ENCODE measurements at regions not wholly inside any gene's neighbourhood (a gene's known extent, or its start where the extent isn't known, plus 50 kb on each side); places are given as distances from the start of the nearest gene placed in this dataset.
"Not testable (repeated sequence)": the region's sequence is repeated elsewhere in the genome, so short reads cannot be mapped to it uniquely, and the experiment has no call there.

DNA sequence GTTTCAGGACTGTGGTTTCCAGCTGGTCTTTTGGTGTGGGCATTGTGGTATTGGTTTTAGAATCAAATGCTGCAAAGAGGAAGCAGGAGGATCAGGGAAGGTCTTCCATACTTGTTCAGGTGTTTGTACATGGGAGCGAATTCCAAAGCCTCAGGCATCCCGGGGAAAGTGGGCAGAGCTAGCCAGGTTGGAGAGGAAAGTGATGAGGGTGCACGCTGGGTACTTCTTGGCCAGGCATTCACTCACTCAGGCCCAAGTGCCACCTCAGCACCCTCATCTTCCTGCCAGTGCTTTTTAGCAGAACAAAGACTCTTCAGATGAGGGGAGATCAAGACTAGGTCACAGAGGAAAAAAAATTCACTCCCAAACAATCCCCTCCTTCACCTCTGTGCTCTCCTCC lies 241.1 kb upstream of the TBX18 start:
- no peak for DNase-seq

DNA sequence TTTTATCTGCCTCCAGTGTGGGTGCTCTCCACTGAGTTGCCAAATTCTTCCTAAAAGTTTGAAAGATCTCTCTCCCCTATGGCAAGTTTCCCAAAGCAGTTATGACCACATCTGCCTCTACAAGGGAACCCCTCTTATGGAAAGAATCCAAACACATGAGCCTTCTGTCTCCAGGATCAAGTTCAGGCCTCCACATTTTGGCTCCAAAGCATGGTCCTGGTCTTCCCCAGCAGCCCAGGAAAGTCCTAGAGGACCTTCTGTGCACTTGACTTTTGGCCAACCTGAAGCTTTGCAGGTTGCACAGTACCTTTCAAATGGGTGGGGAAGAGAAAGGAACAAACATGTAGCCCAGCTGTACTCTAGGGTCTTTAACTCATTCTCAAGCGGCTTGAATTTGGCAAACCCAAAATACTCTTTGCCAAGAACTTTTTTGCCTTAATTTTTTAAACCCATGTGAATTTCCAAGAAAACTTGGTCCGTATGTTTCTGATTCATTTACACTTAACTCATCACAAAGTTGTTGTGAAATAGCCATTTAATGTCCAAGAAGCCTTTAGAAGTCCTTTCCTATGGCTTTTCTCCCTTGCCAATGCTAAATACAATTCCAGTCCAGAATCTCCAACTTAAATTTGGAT lies 240.1 kb upstream of the TBX18 start:
- peak; percentile 35 for DNase-seq

DNA sequence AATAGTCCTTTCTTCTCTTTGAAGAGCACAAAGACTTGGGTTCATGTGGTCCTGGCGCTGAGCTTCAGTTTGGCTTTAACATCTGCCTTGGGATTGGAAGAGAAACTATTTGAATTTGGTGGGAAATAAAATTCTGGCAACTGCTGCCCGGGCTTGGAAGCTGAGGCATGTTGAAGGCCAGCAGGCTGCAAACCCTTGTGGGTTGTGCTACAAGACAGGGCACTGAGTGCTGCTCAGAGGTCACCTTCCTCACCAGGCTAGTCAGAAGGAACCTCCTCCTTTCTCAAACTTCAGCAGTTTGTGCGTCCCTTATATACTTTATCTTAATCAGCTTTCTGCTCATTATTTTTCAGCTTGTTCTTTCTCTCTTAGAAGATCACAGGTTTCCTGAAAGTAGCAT lies 238.4 kb upstream of the TBX18 start:
- DNase-seq: no peak

DNA sequence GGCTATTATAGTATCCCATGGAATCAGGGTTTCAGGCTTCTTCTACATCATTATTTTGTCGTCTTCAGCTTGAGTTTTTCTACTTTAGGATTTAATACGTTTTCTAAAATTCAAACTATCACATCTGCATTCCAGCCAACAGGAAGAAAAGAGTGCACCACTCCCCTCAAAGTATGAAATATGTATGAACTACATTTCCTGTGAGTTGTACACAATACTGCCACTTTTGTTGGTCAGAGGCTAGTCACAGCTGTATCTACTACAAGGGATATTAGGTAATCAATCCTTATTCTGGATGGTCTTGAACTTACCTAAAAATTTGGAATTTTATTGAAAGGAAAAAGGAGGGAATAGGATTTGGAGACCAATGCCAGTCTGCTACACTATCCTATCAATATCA lies 235.6 kb upstream of the TBX18 start:
- no peak for DNase-seq

DNA sequence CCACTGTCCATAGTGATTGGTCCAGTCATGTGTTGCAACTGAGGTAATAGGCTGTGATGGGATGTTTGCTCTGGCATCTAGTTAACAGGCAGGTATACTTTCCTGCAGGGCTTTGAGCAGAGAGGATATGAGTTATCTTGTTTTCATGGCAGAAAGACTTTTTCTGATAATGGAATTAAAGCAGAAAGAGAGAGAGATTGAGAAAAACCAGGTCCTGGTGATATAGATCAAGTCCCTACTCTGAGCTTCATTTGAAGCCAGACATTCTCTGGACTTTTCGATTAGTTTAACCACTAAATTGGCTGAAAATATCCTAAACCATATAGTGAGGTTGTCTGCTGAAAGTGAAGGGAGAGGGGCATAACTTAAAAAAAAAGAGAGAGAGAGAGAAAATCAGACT lies 233.8 kb upstream of the TBX18 start:
- no peak for DNase-seq

DNA sequence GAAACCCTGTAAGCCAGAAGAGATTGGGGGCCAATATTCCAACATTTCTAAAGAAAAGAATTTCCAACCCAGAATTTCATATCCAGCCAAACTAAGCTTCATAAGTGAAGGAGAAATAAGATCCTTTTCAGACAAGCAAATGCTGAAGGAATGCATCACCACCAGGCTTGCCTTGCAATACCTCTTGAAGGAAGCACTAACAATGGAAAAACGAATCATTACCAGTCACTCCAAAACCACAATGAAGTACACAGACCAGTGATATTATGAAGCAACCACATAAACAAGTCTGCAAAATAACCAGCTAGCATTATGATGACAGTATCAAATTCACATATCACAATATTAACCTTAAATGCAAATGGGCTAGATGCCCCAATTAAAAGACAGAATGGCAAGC lies 224.4 kb upstream of the TBX18 start:
- not testable (repeated sequence) for DNase-seq

DNA sequence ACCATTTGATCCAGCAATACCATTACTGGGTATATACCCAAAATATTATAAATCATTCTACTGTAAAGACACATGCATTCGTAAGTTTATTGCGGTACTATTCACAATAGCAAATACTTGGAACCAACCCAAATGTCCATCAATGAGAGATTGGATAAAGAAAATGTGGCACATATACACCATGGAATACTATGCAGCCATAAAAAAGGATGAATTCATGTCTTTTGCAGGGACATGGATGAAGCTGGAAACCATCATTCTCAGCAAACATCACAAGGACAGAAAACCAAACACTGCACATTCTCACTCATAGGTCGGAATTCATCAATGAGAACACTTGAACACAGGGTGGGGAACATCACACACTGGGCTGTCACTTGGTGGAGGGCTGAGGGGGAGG lies 221.1 kb upstream of the TBX18 start:
- not testable (repeated sequence) for DNase-seq

DNA sequence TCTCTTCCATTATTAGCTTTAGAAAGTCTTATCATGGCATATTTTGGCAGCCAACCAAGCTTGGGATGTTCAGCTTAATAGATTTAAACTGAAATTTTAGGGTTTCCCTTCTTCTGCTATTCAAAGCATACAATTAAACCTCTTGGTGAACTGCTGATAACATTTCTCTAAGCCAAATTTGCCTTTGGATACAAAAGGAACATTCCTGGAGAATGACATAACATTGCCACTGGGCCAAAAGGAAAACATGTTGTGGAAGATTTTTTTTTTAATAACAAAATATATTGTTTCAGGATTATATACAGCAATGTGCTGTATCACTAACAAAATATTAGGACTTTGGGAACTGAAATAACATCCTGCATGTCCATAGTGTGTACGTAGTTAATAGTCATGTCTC lies 215.1 kb upstream of the TBX18 start:
- DNase-seq: peak; percentile 35

DNA sequence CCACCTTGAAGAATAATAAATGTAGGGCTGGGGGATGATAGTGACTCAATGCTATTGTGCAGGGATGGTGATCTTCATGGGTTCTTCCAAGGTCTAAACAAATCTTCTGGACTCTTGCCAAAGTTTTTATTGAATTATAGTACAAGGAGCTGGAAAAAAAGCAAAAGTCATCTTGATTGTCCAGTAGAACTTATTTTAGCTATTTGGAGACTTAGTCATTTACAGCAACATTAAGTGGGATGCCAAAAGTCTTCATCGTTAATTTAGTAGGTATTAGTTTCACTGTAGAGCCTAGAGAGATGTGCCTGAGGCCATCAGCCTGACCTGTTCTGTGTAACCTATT lies 212.9 kb upstream of the TBX18 start:
- DNase-seq: peak; percentile 46

DNA sequence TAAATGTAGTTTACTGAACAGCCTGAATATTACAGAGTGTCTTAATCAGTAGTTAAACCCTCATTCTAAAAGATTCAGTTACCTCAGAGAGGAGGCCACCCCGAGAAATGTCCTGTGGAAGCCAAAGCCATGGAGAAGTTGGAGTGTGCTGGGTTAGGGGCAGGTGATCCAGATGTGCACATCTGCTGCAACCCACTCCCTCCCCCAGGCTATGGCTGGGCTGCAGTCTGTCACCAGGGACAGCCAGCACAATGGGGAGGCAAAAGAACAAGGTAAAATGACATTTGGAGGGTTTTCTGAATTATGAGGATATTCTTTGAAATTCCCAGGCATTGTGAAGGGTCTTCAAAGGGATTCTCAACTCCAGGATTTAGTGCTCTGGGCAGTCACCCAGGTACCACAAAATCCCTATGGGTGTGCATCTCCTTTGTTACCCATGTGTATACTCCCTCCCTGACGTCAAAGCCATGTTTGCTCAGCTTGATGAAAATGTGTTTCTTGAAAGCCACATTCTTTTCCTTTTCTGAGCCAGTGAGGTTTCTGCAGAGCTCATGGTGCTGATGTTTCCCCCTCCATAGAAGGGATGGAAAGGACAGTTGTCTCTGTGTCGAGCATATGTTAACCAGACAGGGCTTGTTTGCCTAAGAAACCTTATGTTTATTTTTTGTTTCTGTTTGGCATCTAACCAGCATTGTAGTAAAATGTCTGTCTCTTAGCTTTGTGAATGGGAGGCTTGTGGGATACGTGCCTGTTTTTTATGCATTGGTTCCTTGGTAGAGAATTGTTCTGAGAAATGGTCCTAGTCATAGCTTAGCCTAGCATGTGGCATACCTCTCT lies 212.3 kb upstream of the TBX18 start:
- DNase-seq: peak; percentile 76

DNA sequence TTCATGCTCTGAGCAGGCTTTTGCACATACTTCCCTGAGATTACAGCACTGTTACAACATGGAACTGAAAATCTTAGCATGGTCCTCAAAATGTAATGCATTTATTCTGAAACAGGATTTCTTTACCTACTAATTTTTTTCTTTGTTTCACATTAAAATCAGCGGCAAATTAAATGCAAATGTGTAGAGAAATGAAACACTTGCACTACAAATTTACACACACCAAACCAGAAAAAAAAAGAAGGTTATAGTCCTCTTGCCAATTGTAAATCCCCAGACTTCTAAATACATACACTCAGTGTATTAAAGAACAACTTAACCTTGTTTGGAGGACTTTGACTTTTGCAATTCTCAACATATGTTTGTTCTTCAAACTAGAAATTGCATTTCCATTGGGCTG lies 210.9 kb upstream of the TBX18 start:
- DNase-seq: no peak

DNA sequence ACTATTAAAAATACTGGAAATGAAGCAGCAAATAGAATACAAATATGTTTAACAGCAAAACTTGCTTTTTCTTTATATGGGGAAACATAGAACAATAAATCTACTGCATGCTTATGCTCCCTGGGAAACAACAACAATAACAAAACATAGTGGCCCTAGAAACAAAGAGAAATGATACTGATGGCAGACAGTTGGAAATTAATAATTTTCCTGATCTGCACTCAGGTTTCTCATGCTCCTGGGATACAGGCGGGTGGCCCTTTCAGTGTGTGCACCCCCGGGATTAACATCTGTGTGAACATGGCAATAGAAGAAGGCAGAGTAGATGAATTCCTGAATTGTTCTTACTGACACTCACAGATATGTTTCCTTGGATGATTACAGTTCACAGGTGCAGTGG lies 209.2 kb upstream of the TBX18 start:
- no peak for DNase-seq

DNA sequence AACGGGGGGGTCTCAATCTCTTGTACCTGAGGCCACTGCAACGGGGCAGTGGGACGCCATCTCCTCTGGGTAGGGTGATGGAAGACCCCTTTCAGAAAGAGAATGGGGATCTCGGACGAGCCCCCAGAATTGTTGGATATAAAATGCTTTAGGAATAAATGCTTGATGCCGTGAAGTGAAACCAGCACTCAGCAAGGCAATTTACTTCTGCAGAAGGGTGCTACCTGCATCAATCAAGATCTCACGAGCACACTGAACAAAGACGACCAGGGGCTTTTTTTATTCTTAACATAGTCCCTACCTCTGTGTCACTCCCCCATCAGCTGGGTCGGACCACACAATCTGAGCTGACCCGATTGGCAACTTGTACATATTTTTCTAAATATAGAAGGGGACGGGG lies 203.6 kb upstream of the TBX18 start:
- DNase-seq: no peak

DNA sequence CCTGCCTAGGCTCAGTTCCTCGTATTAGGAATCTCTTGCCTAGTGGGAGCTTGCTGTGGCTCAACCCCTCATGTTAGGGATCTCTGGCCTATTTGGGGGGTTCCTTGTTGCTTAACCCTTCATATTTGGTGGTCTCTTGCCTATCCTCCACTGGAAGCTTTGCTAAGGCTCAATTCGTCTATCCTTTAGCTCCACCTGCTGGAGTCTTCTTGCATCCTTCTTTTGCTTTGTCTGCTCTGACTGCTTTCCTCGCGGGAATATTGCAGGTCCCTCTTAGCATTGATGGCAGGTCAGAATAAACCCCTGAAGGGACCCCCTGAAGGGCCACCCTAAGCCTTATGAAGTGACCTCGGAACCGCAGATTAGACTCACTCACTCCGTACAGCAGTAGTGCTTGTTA lies 203.0 kb upstream of the TBX18 start:
- peak; percentile 48 for DNase-seq

DNA sequence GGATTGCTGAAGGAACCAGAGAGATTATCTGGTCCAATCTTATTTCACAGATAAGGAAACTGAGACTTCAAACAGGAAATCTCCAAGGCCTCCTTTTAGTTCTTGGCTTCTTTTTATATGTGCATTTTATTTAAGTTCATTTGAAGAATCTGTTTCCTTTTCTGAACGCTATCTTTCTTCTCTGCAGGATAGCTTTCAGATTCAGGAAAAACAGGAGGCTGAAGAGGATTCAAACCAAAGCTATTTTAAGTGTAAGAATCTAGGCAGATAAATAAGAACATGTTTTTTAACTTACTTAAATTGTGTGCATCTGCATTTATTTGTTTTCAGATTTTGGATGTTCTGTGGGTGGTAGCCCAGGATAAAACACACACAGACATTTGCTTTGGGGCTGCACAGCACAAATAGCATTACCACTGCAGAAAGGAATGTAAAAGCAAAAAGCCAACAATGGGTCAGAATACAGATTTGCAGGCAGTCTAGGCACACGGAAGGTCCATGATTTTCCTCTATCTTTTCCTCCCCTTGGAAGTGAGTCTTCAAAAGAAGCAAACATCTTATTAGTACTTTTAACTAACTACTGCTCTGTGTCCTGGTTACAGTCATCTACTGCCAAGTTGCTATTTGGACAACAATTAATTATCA lies 188.8 kb upstream of the TBX18 start:
- DNase-seq: no peak

DNA sequence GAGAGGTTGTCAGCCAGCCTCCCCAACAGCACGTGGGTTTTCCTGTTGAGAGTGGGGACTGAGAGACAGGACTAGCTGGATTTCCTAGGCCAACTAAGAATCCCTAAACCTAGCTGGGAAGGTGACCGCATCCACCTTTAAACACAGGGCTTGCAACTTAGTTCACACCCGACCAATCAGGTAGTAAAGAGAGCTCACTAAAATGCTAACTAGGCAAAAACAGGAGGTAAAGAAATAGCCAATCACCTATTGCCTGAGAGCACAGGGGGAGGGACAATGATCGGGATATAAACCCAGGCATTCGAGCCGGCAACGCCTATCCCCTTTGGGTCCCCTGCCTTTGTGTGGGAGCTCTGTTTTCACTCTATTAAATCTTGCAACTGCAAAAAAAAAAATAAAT lies 180.5 kb upstream of the TBX18 start:
- not testable (repeated sequence) for DNase-seq

DNA sequence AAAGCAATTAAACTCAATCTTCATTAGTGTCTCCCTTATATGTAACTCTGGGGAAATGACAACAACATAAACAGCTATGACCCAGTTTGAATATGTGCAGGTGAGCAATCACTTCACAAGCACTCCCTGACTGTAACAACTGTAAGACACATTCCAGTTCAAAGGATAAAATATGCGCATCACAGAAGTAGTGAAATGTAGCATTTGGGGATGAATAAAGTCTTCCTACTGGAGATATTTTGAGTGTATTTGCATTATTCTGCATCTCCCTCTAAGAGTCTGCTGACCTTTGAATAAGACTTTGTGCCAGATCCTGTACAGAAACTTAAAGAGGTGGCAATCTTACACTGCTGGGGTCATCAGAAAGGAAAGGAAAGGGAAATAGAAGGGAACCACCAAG lies 179.5 kb upstream of the TBX18 start:
- no peak for DNase-seq

DNA sequence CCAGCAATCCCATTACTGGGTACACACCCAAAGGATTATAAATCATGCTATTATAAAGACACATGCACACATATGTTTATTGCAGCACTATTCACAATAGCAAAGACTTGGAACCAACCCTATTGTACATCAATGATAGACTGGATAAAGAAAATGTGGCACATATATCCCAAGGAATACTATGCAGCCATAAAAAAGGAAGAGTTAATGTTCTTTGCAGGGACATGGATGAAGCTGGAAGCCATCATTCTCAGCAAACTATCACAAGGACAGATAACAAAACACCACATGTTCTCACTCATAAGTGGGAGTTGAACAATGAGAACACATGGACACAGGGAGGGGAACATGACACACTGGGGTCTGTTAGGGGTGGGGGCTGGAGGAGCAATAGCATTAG lies 177.2 kb upstream of the TBX18 start:
- DNase-seq: not testable (repeated sequence)

DNA sequence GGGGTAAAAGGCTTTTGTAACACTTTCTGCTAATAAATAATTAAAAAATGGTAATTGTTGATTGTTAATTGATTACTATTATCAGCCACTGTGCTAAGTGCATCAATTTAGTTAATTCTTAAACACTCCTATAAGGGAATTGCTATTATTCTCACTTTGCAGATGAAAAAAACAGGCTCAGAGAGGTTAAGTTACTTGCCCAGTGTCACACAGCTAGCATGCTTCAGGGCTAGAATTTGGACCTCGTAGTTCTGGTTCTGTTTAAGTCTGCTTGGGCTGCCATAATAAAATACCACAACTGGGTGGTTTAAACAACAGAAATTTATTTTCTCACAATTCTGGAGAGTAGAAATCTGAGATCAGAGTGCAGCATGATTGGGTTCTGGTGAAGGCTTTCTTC lies 164.8 kb upstream of the TBX18 start:
- no peak for DNase-seq

DNA sequence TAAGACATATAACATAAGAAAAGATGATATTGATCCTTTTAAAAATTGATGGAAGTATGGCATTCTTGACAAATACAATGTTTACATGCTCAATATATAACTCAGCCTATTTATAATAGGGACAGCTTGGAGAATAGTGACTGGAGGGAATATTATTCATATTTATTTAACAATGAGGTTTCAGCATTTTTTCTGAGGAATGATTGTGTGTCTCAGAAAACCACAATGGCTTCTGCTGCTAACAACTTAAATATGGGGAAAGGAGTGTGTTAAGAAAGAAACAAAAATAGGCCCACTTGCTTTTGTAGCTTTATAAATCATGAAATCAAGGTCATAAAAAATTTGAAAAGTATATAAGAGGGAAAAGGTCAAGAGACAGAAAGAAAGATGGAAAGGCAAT lies 163.2 kb upstream of the TBX18 start:
- DNase-seq: peak; percentile 30

DNA sequence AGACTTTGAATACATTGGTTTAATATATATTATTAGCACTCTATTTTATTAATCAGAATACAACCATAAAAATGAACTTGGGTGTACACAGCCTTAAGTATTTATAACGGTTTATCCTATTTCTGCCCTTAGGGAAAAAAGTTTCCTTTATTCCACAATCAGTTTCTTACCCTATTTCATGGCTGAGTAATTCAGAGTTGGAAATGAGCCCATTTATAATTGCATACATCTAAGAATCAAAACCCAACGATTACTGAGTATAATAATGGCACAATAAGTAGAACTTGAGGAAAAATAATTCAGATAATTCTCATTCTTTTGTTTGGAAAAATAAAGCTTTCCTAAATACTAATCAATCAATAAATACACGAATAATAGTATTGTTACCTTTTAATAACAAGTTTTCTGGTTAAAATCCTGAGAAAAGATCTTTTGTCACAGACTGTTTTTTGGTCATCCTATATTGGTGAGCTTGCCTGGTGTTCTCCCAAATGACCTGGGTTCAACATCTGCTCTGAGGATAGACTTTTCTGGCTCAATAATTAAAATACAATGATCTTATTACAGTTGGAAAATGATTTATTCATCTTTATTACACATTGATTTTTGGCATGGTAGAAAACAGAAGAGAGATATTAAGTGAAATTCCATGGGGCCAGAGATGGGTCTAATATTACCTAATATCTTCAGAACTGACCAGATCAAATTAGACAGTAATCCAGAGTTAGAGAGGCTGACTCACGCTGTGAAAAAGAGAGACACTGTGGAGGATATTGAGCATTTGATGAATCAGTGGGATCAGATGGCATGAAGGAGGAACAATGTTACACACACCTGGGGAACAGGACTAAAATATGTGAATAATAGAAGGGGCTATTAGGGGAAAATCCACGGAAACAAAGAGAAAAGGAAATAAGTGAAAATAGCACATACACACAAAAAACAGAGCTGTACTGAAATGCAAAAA lies 162.1 kb upstream of the TBX18 start:
- DNase-seq: peak; percentile 45

DNA sequence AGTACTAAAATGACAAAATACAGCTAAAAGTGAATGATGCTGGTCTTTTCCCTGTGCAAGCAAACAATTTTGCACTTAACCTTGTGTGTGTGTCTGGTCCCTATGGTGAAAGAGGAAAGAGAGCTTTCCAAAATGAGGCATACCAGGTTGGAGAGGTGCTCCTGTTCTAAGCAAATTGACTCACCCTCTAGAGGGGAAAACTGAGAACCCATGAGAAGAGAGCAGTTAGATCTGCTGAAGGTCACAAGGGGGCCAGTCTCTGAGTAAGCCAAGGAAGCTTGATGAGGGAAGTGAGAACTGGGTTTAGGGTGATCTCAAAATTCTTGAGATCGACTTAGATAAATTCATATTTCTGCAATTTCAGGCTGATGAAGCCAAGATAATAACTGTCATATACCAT lies 157.5 kb upstream of the TBX18 start:
- DNase-seq: no peak

DNA sequence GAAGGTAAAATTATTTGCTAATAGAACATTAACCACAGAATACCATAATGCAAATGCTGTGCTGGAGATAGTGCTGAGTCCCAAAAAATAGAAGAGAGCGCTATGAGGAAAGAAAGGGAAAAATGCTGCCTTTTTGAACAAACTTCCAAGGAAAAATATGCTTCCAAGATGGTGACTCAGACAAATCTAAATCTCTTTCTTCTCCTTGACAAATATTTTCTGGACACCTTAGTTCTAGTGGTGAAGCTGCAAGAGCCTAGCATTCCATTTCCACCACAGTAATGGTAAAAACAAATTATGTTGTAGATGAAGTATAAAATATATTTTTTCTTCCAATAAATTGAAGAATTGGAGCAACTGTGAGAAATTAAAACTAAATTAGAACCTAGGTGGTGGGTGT lies 155.6 kb upstream of the TBX18 start:
- DNase-seq: peak; percentile 75

Measured in fibroblast of upper back skin (primary cell).